PC-3 (cell line): ENCODE measurements at regions not wholly inside any gene's neighbourhood (a gene's known extent, or its start where the extent isn't known, plus 50 kb on each side); places are given as distances from the start of the nearest gene placed in this dataset.

ENCODE experiments used
- CTCF ChIP-seq: fragments of 300-600 bp; sonication (generic); conservative IDR thresholded peaks from 2 replicates; pipeline ENCODE4 v1.5.1; 2017; ENCODE audit warnings: antibody characterized with exemption, low read depth, mild to moderate bottlenecking, low read length
- EZH2 ChIP-seq: fragments of 300-600 bp; sonication (generic); IDR thresholded peaks from one replicate; pipeline ENCODE4 v1.6.1; 2017; ENCODE audit warnings: antibody characterized with exemption, mild to moderate bottlenecking, low read length; ENCODE audit not compliant: unreplicated experiment
- EZH2phosphoT487 ChIP-seq: fragments of 300-600 bp; sonication (generic); IDR thresholded peaks from 2 replicates; pipeline ENCODE4 v1.6.1; 2018; ENCODE audit warnings: mild to moderate bottlenecking, antibody characterized with exemption, low read length, borderline replicate concordance

- TF ChIP-seq CTCF (no peak), EZH2phosphoT487 (no peak), EZH2 (no peak)
Measured at GRCh38 chr2:7468448-7468828, 551.2 kb downstream of the RNF144A start.
